ENCODE measurements at regions not wholly inside any gene's neighbourhood (a gene's known extent, or its start where the extent isn't known, plus 50 kb on each side); places are given as distances from the start of the nearest gene placed in this dataset.
A peak's percentile ranks its signal among the peaks of the same experiment; 100 is the strongest.

DNA sequence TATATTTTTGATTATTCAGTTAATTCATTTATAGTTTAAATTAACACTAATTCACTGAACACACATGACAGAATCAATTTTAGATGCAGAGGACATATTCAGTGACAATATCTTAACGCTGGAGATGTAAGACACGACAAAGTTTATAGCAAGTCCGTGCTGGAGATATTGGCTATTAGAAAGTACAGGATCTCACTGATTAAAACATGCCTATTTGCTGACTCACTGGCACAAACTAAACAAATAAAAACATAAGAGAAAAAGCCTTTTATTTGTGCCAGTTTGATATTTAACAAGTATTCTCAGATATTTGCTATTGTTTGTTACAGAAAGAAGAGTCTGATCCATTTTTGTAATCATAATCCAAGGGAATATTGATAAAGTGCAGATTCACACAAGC lies 1122.9 kb upstream of the B3GALT2 start:
- H3K9me3 ChIP-seq (ENCODE audit: low read length), result no peaks in the 10 kb centered on the region
- no peak overlapping the region for H3K4me3 ChIP-seq (ENCODE audit: low read length)
- no peaks in the 10 kb centered on the region for H3K36me3 ChIP-seq (ENCODE audit: insufficient read depth, low read length)
- no peaks in the 10 kb centered on the region for H4K20me1 ChIP-seq (ENCODE audit: insufficient read depth, low read depth, low read length)
- H2AFZ ChIP-seq (ENCODE audit: low read length), result no peak overlapping the region
- H3K9ac ChIP-seq (ENCODE audit: low read length), result no peak overlapping the region
- no peaks in the 10 kb centered on the region for H3K4me1 ChIP-seq (ENCODE audit: low read length)
- no peak overlapping the region for H3K4me2 ChIP-seq (ENCODE audit: low read depth, low read length, poor library complexity, severe bottlenecking)
- H3K27me3 ChIP-seq (ENCODE audit: low read length), result no peaks in the 10 kb centered on the region
- no peak overlapping the region for H3K27ac ChIP-seq (ENCODE audit: low read length)
- H3K9me2 ChIP-seq (replicated peaks; ENCODE audit: insufficient read depth, low read length), result no peaks in the 10 kb centered on the region
- no peak for DNase-seq
- H3K79me2 ChIP-seq (ENCODE audit: low read length), result no peaks in the 10 kb centered on the region

DNA sequence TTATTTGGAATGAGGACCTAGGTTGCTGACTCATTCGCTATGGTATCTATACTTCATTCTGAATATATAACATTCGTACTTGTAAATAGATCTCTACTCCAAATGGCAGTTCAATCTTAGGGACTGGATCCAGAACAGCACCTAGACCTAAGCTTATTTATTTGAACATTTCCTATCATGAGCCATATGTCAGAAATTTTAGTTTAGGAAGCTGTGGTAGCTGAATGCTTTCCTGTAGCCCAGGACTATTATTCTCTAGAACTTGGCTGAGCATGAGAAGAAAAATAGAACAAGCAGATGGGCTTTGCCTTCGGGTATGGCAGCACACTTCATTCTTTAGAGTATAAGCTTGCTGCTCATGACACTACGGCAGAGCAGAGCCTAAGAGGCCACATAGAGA lies 1114.4 kb upstream of the B3GALT2 start:
- H3K9ac ChIP-seq (ENCODE audit: low read length), result no peak overlapping the region
- no peak overlapping the region; the same call in 1 of the 2 replicates for H2AFZ ChIP-seq (ENCODE audit: low read length)
- no peak overlapping the region for H3K27ac ChIP-seq (ENCODE audit: low read length)
- peaks cover 3% of the 10 kb centered on the region for H3K4me1 ChIP-seq (ENCODE audit: low read length)
- H4K20me1 ChIP-seq (ENCODE audit: insufficient read depth, low read depth, low read length), result no peaks in the 10 kb centered on the region
- H3K4me3 ChIP-seq (ENCODE audit: low read length), result no peak overlapping the region
- H3K4me2 ChIP-seq (ENCODE audit: low read depth, low read length, poor library complexity, severe bottlenecking), result no peak overlapping the region
- H3K9me3 ChIP-seq (ENCODE audit: low read length), result no peaks in the 10 kb centered on the region
- no peaks in the 10 kb centered on the region for H3K27me3 ChIP-seq (ENCODE audit: low read length)
- no peaks in the 10 kb centered on the region for H3K36me3 ChIP-seq (ENCODE audit: insufficient read depth, low read length)
- no peaks in the 10 kb centered on the region for H3K9me2 ChIP-seq (replicated peaks; ENCODE audit: insufficient read depth, low read length)
- H3K79me2 ChIP-seq (ENCODE audit: low read length), result no peaks in the 10 kb centered on the region
- no peak for DNase-seq

DNA sequence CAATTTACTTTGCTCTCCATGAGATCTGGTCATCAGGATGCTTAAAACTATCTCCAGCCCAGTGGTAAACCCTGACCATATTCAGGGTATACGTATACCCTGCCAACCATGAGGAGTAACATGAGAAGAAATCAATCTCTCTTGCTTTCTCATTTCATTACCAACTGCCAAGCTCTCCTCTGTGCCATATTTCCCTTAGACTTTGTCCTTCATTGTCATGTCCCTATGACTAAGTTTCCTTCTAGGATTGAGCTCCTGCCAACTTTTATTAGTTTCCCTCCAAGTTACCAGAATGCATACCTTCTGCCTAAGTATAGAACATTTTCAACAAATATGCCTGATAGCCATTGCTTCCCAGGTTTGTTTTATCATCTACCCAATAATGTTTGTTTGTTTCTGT lies 1113.9 kb upstream of the B3GALT2 start:
- Histone ChIP-seq H3K27me3 (ENCODE audit: low read length) (no peaks in the 10 kb centered on the region), H3K4me1 (ENCODE audit: low read length) (peaks cover 6% of the 10 kb centered on the region), H3K27ac (ENCODE audit: low read length) (no peak overlapping the region), H3K36me3 (ENCODE audit: insufficient read depth, low read length) (no peaks in the 10 kb centered on the region), H4K20me1 (ENCODE audit: insufficient read depth, low read depth, low read length) (no peaks in the 10 kb centered on the region), H2AFZ (ENCODE audit: low read length) (no peak overlapping the region), H3K9me3 (ENCODE audit: low read length) (no peaks in the 10 kb centered on the region), H3K4me3 (ENCODE audit: low read length) (no peak overlapping the region), H3K9ac (ENCODE audit: low read length) (no peak overlapping the region), H3K4me2 (ENCODE audit: low read depth, low read length, poor library complexity, severe bottlenecking) (no peak overlapping the region), H3K79me2 (ENCODE audit: low read length) (no peaks in the 10 kb centered on the region), H3K9me2 (replicated peaks; ENCODE audit: insufficient read depth, low read length) (no peaks in the 10 kb centered on the region)
- DNase-seq, result no peak

DNA sequence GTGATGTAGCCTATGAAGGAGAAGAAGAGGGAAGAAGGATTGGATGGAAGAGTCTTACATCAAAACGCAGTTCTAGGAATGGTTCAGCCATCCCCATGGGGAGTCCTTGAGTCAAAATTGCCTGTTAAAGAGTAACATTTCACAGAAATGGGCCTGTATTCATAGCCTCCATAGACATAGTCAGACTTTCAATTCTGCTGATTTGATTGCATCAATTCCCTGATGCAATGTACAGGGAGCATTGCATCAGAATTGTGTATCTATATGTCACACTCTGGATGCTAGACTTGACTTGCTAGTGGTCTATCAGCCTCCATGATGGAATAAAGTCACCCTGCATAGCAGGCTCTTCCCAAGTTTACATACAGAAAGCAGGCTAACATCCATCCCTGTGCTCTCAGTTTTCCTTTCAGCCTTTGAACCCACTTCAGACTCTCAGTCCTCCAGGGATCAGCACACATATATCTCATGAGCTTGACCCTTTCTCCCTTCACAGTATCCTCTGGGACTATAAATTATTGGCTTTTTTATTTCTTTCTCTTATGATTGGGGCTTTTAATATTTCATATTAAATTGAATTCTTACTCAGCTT lies 1111.7 kb upstream of the B3GALT2 start:
- Histone ChIP-seq H3K4me1 (ENCODE audit: low read length) (peaks cover 13% of the 10 kb centered on the region), H3K4me2 (ENCODE audit: low read depth, low read length, poor library complexity, severe bottlenecking) (no peak overlapping the region), H3K9me3 (ENCODE audit: low read length) (no peaks in the 10 kb centered on the region), H4K20me1 (ENCODE audit: insufficient read depth, low read depth, low read length) (no peaks in the 10 kb centered on the region), H3K9me2 (replicated peaks; ENCODE audit: insufficient read depth, low read length) (no peaks in the 10 kb centered on the region), H3K36me3 (ENCODE audit: insufficient read depth, low read length) (no peaks in the 10 kb centered on the region), H2AFZ (ENCODE audit: low read length) (no peak overlapping the region), H3K27me3 (ENCODE audit: low read length) (no peaks in the 10 kb centered on the region), H3K79me2 (ENCODE audit: low read length) (no peaks in the 10 kb centered on the region), H3K27ac (ENCODE audit: low read length) (no peak overlapping the region), H3K9ac (ENCODE audit: low read length) (no peak overlapping the region), H3K4me3 (ENCODE audit: low read length) (no peak overlapping the region)
- no peak for DNase-seq

DNA sequence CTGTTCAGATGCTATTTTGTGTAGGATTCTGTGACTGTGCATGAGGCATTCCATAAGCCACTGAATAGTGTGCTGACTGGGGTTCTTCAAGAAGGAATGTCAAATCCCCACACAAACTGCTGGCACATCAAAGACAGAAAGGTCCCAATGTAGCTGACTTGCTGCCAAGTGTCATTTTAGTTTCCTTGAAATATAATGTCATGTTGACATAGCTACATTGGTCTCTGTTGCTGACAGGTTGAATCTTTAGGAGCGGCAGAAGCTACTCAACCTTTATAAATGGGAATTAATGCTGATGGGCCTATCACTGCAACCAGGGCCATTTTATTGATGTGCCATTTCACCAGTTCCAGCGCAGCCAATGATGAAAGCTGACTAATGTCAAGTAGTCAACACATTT lies 1110.7 kb upstream of the B3GALT2 start:
- no peaks in the 10 kb centered on the region for H3K79me2 ChIP-seq (ENCODE audit: low read length)
- DNase-seq, result no peak
- H2AFZ ChIP-seq (ENCODE audit: low read length), result no peak overlapping the region
- peaks cover 19% of the 10 kb centered on the region for H3K4me1 ChIP-seq (ENCODE audit: low read length)
- no peak overlapping the region for H3K4me3 ChIP-seq (ENCODE audit: low read length)
- H3K27ac ChIP-seq (ENCODE audit: low read length), result no peak overlapping the region
- H3K9me3 ChIP-seq (ENCODE audit: low read length), result no peaks in the 10 kb centered on the region
- no peaks in the 10 kb centered on the region for H4K20me1 ChIP-seq (ENCODE audit: insufficient read depth, low read depth, low read length)
- H3K4me2 ChIP-seq (ENCODE audit: low read depth, low read length, poor library complexity, severe bottlenecking), result no peak overlapping the region
- no peaks in the 10 kb centered on the region for H3K9me2 ChIP-seq (replicated peaks; ENCODE audit: insufficient read depth, low read length)
- H3K9ac ChIP-seq (ENCODE audit: low read length), result no peak overlapping the region
- no peaks in the 10 kb centered on the region for H3K27me3 ChIP-seq (ENCODE audit: low read length)
- no peaks in the 10 kb centered on the region for H3K36me3 ChIP-seq (ENCODE audit: insufficient read depth, low read length)

DNA sequence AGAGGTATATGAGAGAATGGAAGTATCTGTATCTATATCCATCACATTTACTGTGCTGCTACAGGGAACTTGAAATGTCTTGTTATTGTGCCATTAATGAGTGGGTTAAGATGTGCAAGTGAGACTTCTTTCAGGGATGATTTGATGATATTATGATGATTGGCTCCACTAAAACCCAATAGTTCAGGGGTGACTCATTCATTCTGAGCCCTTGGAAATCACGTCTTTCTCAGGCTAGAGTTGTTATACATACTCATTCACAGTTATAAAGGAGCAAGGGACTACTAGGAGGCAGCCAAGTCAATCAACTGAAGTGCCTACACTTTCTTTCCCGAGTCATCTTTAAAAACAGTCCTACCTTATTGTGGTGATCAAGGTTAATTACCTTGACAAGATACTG lies 1109.8 kb upstream of the B3GALT2 start:
- Histone ChIP-seq H2AFZ (ENCODE audit: low read length) (no peak overlapping the region), H3K4me1 (ENCODE audit: low read length) (peaks cover 26% of the 10 kb centered on the region), H3K9ac (ENCODE audit: low read length) (no peak overlapping the region), H3K27ac (ENCODE audit: low read length) (no peak overlapping the region), H3K36me3 (ENCODE audit: insufficient read depth, low read length) (no peaks in the 10 kb centered on the region), H3K4me2 (ENCODE audit: low read depth, low read length, poor library complexity, severe bottlenecking) (no peak overlapping the region), H3K4me3 (ENCODE audit: low read length) (no peak overlapping the region), H3K9me2 (replicated peaks; ENCODE audit: insufficient read depth, low read length) (no peaks in the 10 kb centered on the region), H3K9me3 (ENCODE audit: low read length) (no peaks in the 10 kb centered on the region), H3K79me2 (ENCODE audit: low read length) (no peaks in the 10 kb centered on the region), H3K27me3 (ENCODE audit: low read length) (no peaks in the 10 kb centered on the region), H4K20me1 (ENCODE audit: insufficient read depth, low read depth, low read length) (no peaks in the 10 kb centered on the region)
- no peak for DNase-seq

DNA sequence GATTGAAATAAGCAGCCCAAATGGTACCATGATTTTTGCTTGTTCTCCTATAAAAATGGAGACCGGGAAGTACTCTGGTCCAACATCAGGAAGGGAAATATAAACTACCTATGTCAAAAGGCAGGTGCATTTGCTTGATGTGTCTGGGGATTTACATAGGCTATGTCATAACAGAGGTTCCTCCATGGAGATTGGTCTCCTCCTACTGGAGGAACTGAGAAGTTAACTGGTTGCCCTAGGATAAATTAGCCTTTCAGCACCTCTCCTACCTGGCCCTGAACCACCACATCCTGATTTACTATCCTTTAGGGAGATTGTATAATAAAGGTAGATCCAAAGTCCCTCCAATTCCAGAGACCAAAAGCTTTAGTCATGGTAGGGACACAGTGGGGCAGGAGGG lies 1109.3 kb upstream of the B3GALT2 start:
- H3K4me2 ChIP-seq (ENCODE audit: low read depth, low read length, poor library complexity, severe bottlenecking), result no peak overlapping the region
- H3K9me3 ChIP-seq (ENCODE audit: low read length), result no peaks in the 10 kb centered on the region
- no peak overlapping the region for H3K4me3 ChIP-seq (ENCODE audit: low read length)
- H3K36me3 ChIP-seq (ENCODE audit: insufficient read depth, low read length), result no peaks in the 10 kb centered on the region
- H3K27ac ChIP-seq (ENCODE audit: low read length), result no peak overlapping the region
- H3K9me2 ChIP-seq (replicated peaks; ENCODE audit: insufficient read depth, low read length), result no peaks in the 10 kb centered on the region
- H3K79me2 ChIP-seq (ENCODE audit: low read length), result no peaks in the 10 kb centered on the region
- peak; percentile 85 for DNase-seq
- H3K4me1 ChIP-seq (ENCODE audit: low read length), result peaks cover 31% of the 10 kb centered on the region
- H3K9ac ChIP-seq (ENCODE audit: low read length), result no peak overlapping the region
- no peaks in the 10 kb centered on the region for H3K27me3 ChIP-seq (ENCODE audit: low read length)
- no peak overlapping the region for H2AFZ ChIP-seq (ENCODE audit: low read length)
- H4K20me1 ChIP-seq (ENCODE audit: insufficient read depth, low read depth, low read length), result no peaks in the 10 kb centered on the region

DNA sequence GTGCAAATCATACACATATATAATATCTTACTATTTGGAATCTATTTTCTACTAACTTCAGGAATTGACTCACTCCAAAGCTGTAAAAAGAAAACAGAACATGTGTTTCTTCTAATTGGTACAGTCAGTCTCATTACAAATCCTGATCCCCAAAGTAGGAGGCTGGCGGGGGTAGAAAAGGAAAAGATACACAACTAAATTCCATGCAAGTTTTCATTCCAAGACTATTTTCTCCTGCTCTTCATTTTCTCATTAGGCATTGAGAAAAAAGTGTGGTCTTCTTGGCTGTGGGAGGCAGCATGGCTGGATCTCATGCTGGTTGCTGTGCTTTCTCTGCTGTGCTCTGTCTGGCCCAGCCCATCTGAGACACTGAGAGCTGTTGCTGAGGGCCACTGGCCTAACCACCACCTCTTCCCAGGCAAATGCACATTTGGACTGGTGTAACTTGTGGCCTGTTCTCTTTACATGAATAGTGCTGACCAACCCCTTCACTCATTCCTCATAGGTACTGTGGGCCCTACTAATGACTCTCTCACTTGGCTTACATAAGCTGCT lies 1107.5 kb upstream of the B3GALT2 start:
- Histone ChIP-seq H3K4me3 (ENCODE audit: low read length) (no peak overlapping the region), H3K9me3 (ENCODE audit: low read length) (no peaks in the 10 kb centered on the region), H3K27ac (ENCODE audit: low read length) (no peak overlapping the region), H3K9me2 (replicated peaks; ENCODE audit: insufficient read depth, low read length) (no peaks in the 10 kb centered on the region), H3K79me2 (ENCODE audit: low read length) (no peaks in the 10 kb centered on the region), H2AFZ (ENCODE audit: low read length) (no peak overlapping the region), H3K9ac (ENCODE audit: low read length) (no peak overlapping the region), H3K27me3 (ENCODE audit: low read length) (no peaks in the 10 kb centered on the region), H4K20me1 (ENCODE audit: insufficient read depth, low read depth, low read length) (no peaks in the 10 kb centered on the region), H3K4me1 (ENCODE audit: low read length) (peaks cover 49% of the 10 kb centered on the region), H3K4me2 (ENCODE audit: low read depth, low read length, poor library complexity, severe bottlenecking) (no peak overlapping the region), H3K36me3 (ENCODE audit: insufficient read depth, low read length) (no peaks in the 10 kb centered on the region)
- DNase-seq, result no peak

All from Karpas-422 (cell line).